ENCODE measurements at regions not wholly inside any gene's neighbourhood (a gene's known extent, or its start where the extent isn't known, plus 50 kb on each side); places are given as distances from the start of the nearest gene placed in this dataset.

- TF ChIP-seq POLR2A (IDR thresholded peaks at IDR 0.05) = no peak
- TF ChIP-seq, protein P1, sequence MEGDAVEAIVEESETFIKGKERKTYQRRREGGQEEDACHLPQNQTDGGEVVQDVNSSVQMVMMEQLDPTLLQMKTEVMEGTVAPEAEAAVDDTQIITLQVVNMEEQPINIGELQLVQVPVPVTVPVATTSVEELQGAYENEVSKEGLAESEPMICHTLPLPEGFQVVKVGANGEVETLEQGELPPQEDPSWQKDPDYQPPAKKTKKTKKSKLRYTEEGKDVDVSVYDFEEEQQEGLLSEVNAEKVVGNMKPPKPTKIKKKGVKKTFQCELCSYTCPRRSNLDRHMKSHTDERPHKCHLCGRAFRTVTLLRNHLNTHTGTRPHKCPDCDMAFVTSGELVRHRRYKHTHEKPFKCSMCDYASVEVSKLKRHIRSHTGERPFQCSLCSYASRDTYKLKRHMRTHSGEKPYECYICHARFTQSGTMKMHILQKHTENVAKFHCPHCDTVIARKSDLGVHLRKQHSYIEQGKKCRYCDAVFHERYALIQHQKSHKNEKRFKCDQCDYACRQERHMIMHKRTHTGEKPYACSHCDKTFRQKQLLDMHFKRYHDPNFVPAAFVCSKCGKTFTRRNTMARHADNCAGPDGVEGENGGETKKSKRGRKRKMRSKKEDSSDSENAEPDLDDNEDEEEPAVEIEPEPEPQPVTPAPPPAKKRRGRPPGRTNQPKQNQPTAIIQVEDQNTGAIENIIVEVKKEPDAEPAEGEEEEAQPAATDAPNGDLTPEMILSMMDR (IDR thresholded peaks at IDR 0.05) = no peak
Observed at GRCh38 chr5:96112703-96113102, 151.1 kb upstream of the ELL2 start.
